HG02981 (cell line): ENCODE measurements at regions not wholly inside any gene's neighbourhood (a gene's known extent, or its start where the extent isn't known, plus 50 kb on each side); places are given as distances from the start of the nearest gene placed in this dataset.

Experiments
- ATAC-seq: cut with Tn5 transposase; IDR thresholded peaks from one replicate; pipeline ENCODE4 v1.9.1; 2021; ENCODE audit warnings: mild to moderate bottlenecking, moderate library complexity; ENCODE audit not compliant: unreplicated experiment

GRCh38 chr10:4498711-4499251, 327.2 kb upstream of the AKR1E2 start:
- no peak for ATAC-seq

DNA sequence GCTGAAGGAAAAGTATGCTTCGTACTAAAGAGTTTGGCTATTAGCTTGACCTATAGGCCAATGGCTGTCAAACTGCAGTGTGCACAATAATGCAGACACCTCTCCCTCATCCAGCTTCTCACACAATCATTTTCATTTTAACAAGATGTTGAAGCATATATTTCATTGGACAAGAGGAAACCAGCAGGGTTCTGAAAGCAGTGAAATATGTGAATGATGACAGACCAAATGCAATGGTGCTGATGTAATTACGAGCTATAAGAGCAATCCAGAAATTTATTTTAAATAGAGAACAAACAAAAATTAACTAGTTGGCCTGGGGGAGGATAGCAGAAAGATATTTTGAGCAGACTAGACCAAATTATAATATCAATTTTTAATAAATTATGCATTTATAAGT, 331.5 kb upstream of the AKR1E2 start:
- ATAC-seq: no peak

GRCh38 chr10:4492202-4492601, 333.8 kb upstream of the AKR1E2 start:
- no peak for ATAC-seq

DNA sequence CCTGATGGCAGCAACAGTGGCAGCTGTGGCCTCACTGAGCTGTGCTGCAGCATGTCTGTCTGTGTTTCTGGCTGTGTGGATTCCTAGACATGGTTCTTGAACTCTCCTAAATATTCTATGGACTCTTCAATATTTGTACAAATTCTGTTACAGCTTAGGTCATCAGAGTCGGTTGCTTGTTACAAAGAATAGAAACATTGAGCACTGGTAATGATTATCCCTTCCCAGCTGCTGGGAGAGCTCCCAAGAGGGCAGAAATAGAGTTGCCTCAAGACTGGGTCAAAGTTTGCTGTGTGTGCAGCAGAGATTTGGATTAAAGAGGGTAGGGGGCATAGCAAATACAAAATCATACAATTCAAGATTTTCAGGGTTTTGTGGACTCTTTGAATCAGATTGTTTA, 337.1 kb upstream of the AKR1E2 start:
- no peak for ATAC-seq

- ATAC-seq: no peak
Measured at GRCh38 chr10:4485636-4486035, 340.4 kb upstream of the AKR1E2 start.

- ATAC-seq: no peak
Measured at GRCh38 chr10:4483811-4484210, 342.2 kb upstream of the AKR1E2 start.

DNA sequence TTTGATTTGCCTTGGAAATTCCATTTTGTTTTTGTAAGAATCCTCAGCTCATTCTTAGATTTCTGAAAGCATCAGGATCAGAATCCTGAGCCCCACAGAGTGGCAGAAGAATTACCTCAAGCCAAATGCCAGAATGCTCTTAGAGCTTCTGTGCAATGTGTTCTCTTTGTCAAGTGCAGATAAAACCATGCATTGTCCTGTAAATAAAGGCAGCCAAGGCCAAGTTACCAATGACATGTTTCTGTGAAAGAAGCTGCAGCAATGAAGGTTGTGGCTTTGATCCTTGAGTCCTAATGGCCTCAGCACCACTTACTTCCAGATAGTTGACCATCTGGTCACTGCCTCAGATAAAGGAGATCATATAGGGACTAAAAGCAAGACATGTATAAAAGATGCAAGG, 343.3 kb upstream of the AKR1E2 start:
- no peak for ATAC-seq

GRCh38 chr10:4481192-4481591, 344.8 kb upstream of the AKR1E2 start:
- no peak for ATAC-seq

GRCh38 chr10:4479342-4479741, 346.7 kb upstream of the AKR1E2 start:
- no peak for ATAC-seq

DNA sequence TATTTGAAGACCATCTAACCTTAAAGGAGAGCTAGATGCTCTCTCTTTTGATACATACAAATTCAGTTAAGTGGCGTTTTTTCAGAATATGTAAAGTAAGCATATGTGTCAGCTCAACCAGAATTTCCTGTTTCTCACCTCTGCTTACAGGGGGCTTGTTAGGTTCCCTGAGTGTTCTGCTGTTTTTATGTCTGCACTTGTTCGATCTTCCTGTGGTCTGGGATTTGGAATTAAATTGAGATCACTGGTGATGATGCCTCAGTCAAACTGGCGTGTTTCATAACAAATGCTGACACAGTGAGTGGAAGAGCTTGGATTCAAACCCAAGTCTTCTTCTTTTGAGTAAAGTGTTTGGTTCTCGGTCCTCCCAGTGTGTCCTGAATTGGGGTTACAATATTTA, 348.3 kb upstream of the AKR1E2 start:
- ATAC-seq: no peak

- no peak for ATAC-seq
Measured at GRCh38 chr10:4475827-4476490, 350.0 kb upstream of the AKR1E2 start.

GRCh38 chr10:4474829-4475228, 351.2 kb upstream of the AKR1E2 start:
- no peak for ATAC-seq

GRCh38 chr10:4473977-4474376, 352.0 kb upstream of the AKR1E2 start:
- ATAC-seq: no peak

DNA sequence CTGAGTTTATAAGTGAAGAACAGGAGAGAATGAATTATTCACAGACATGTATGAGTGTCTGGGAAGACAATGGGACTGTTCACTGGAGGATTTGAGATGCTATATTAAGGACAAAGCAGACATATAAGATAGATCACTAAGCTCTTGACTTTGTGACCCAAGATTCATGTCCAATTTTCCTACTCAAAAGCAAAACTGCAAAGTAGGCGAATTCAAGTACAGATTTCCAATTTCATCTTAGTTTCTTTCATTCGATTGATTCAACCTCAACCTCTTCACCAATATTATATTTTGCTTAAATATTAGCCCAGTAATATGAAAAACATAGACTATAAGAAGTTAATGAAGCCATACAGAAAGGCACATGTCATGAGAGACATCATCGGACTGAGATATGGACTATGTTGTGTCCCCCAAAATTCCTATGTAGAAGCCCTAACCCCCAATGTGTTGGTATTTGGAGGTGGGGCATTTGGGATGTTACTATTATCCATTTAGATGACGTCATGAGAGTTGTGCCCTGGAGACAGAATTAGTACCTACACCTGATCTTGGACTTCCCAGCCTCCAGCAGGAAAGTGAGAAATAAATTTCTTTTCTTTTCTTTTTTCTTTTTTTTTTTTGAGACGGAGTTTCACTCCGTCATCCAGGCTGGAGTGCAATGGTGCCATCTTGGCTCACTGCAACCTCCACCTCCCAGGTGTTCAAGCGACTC, 353.7 kb upstream of the AKR1E2 start:
- ATAC-seq: no peak

DNA sequence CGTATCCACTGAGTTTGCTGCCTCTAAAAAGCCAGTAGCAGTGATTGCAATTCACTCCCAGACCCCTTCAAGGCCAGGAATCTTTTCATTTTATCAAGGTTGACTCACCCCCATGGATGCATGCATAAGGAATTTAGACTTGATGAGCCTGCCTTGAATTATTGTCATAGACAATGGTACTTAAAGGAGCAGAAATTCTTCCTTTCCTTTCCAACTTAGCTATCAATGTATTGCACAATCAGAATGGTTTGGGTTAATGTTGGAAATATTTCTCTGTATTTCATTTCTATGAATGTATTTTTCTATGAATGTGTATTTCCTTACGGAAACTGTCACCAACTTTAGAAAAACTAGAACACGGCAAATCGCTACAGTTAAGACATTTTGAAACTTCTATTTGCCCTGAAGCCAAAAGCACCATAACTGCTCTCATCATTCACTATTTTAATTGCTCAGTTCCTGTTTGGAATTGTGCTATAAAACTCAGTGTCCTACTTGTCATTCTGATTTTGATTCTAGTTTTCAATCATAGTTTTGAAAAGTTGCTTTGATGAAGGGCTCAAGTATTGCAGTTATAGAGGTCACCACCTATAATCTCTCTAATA, 355.7 kb upstream of the AKR1E2 start:
- no peak for ATAC-seq

- ATAC-seq: no peak
Measured at GRCh38 chr10:4467481-4467880, 358.5 kb upstream of the AKR1E2 start.

DNA sequence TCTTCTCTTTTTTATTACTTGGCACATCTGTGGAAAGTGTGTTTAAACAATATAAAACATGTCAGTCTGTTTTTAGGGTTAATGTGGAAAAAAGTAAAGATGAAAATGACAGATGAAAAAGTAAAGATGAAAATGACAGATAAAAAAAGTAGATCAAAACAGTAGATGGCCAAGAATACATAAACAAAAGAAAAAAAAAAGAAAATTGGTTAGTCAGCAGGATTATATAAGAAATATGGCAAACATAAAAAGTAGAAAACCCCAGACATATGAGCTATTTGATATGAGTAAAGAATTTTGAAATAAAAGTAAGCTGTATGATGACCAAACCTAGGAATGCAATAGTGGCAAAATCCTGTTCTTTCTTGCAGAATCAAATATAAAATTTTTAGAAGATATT, 365.7 kb upstream of the AKR1E2 start:
- no peak for ATAC-seq

GRCh38 chr10:4459531-4459930, 366.5 kb upstream of the AKR1E2 start:
- no peak for ATAC-seq

DNA sequence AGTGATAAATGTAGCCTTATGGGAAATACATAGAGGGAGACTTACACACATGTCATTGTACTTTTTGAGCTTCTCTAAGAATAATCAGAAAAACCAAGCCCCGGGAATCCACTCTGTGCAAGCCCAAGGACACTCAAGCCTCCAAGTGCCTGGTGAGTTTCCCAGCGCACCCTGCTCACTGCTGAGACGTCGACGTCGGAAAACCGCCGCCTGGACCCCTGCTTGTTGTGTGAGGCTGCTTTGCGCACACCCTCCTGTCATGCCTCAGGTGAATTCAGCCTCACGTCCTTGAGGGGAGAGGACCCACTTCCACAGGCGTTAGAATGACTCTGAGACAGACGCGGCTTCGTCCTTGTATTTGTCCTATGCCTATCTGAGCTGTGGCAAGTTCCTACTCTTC, 368.4 kb upstream of the AKR1E2 start:
- ATAC-seq: no peak

GRCh38 chr10:4456776-4457175, 369.2 kb upstream of the AKR1E2 start:
- no peak for ATAC-seq

- ATAC-seq: no peak
Measured at GRCh38 chr10:4456279-4456678, 369.7 kb upstream of the AKR1E2 start.

GRCh38 chr10:4453950-4454349, 372.1 kb upstream of the AKR1E2 start:
- ATAC-seq: no peak
